NT2/D1 (cell line): ENCODE measurements at regions not wholly inside any gene's neighbourhood (a gene's known extent, or its start where the extent isn't known, plus 50 kb on each side); places are given as distances from the start of the nearest gene placed in this dataset.

Source experiments
- DNase-seq: peaks from one replicate; pipeline ENCODE4 v3.0.0-alpha.2; 2011; ENCODE audit warnings: low read depth, low spot score
- H3K27me3 ChIP-seq: 2 replicates; pipeline ENCODE4 v1.6.0; 2011; ENCODE audit warnings: mild to moderate bottlenecking; ENCODE audit not compliant: insufficient read length, insufficient read depth
- H3K36me3 ChIP-seq: 2 replicates; pipeline ENCODE4 v1.6.1; 2011; ENCODE audit warnings: mild to moderate bottlenecking, low read length, mixed read lengths; ENCODE audit not compliant: insufficient read depth, insufficient read length
- H3K4me1 ChIP-seq: 2 replicates; pipeline ENCODE4 v1.5.1; 2011; ENCODE audit not compliant: insufficient read depth, insufficient read length
- H3K4me3 ChIP-seq: 2 replicates; pipeline ENCODE4 v1.5.1; 2011; ENCODE audit warnings: low read depth; ENCODE audit not compliant: insufficient read length
- H3K9ac ChIP-seq: 2 replicates; pipeline ENCODE4 v1.6.0; 2011; ENCODE audit warnings: low read depth; ENCODE audit not compliant: insufficient read length
- H3K9me3 ChIP-seq: 2 replicates; pipeline ENCODE4 v1.5.1; 2011; ENCODE audit warnings: mild to moderate bottlenecking, low read length; ENCODE audit not compliant: insufficient read depth
- SUZ12 ChIP-seq: IDR thresholded peaks from 2 replicates; pipeline ENCODE4 v1.6.1; 2011; ENCODE audit not compliant: insufficient read length, insufficient read depth; ENCODE audit errors: extremely low read depth
- YY1 ChIP-seq: IDR thresholded peaks from 2 replicates; pipeline ENCODE4 v1.6.1; 2011; ENCODE audit not compliant: insufficient read length, insufficient read depth
- ZNF274 ChIP-seq: IDR thresholded peaks from 2 replicates; pipeline ENCODE4 v1.6.1; 2011; ENCODE audit warnings: mild to moderate bottlenecking, low read depth, low read length

DNA sequence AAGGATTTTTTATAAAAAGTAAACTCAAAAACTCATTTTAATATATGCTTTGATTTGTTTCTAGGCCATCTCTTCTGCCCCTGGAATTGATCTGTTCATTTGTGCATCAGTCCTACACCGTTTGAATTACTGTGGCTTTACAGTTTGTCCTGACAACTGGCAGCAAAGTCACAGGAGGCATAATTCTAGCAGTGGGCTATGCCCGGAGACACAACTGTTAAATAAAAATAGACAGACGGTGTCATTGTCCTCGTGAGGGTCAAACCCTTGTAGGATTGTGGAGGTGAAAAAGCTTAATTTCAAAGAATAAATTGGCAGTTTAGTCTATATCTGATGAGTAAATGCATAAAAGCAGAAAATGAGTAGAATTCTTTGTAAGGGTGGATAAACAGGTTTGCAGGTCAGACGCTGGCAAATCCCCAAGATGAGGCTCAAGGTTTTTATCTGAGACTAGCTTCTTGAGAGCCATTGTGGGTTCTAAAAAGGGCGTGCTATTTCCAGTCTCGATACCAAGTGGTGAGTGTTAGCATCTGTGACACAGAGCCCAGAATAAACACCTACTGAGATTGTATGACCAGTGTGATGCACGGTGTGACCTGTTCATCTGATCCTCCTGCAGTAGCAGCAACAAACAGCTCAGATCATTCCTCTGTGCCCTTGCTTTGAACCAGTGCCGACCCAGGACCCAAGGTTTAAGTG, 51.5 kb upstream of the SLCO3A1 start:
- no peak overlapping the region for H3K4me3 ChIP-seq
- H3K9ac ChIP-seq = no peak overlapping the region
- TF ChIP-seq YY1 (no peak), ZNF274 (no peak), SUZ12 (no peak)
- H3K4me1 ChIP-seq = no peaks in the 10 kb centered on the region
- H3K36me3 ChIP-seq = no peaks in the 10 kb centered on the region
- no peaks in the 10 kb centered on the region for H3K9me3 ChIP-seq
- H3K27me3 ChIP-seq = no peaks in the 10 kb centered on the region
- no peak for DNase-seq

DNA sequence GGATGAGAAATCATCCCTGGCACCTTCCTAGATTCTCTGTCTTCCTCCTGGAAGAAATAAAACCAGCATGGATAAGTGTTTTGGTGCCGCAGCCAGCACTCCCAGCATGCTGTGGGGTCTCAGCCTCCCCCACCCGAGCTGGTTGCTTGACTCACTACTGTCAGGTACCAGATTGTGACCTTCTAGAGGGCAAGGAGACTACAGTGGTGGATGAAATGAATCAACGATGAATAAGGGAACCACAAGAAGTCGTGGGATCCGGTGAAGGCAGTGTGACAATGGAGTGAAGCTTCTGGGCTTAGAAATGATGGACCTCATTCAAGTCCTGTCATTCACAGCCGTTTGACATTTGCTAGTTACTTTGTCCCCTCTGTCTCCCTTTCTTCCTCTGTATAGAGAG, 50.2 kb upstream of the SLCO3A1 start:
- Histone ChIP-seq H3K4me3 (no peak overlapping the region), H3K27me3 (no peaks in the 10 kb centered on the region), H3K36me3 (no peaks in the 10 kb centered on the region), H3K9ac (no peak overlapping the region), H3K4me1 (no peaks in the 10 kb centered on the region), H3K9me3 (no peaks in the 10 kb centered on the region)
- no peak for TF ChIP-seq YY1
- no peak for DNase-seq
